ENCODE measurements at regions not wholly inside any gene's neighbourhood (a gene's known extent, or its start where the extent isn't known, plus 50 kb on each side); places are given as distances from the start of the nearest gene placed in this dataset.

- no peaks in the 10 kb centered on the region for H3K27me3 ChIP-seq
- H3K4me1 ChIP-seq (ENCODE audit: low read depth): peaks cover 3% of the 10 kb centered on the region
- no peak overlapping the region for H3K4me3 ChIP-seq
- no peak overlapping the region for H3K27ac ChIP-seq
- no peaks in the 10 kb centered on the region for H3K36me3 ChIP-seq
- no peak for TF ChIP-seq CTCF (IDR thresholded peaks at IDR 0.05; ENCODE audit: low read depth, low read length)
- H3K9me3 ChIP-seq (ENCODE audit: low read depth): no peaks in the 10 kb centered on the region
- DNase-seq (ENCODE audit: low read depth in 1 of 2, low spot score in 1 of 2): peak in 1 of 2 donors; percentile 27
Observed at GRCh38 chr6:167505199-167505598, 180.3 kb downstream of the TTLL2 start.

GRCh38 chr6:167505782-167506181, 180.9 kb downstream of the TTLL2 start:
- H3K36me3 ChIP-seq: no peaks in the 10 kb centered on the region
- peaks cover 3% of the 10 kb centered on the region for H3K4me1 ChIP-seq (ENCODE audit: low read depth)
- no peaks in the 10 kb centered on the region for H3K27me3 ChIP-seq
- DNase-seq (ENCODE audit: low read depth in 1 of 2, low spot score in 1 of 2): no peak
- no peaks in the 10 kb centered on the region for H3K9me3 ChIP-seq (ENCODE audit: low read depth)
- no peak overlapping the region for H3K27ac ChIP-seq
- no peak overlapping the region for H3K4me3 ChIP-seq
- TF ChIP-seq CTCF (IDR thresholded peaks at IDR 0.05; ENCODE audit: low read depth, low read length): no peak

GRCh38 chr6:167506443-167507301, 181.8 kb downstream of the TTLL2 start:
- Histone ChIP-seq H3K4me1 (ENCODE audit: low read depth) (peaks cover 3% of the 10 kb centered on the region), H3K36me3 (no peaks in the 10 kb centered on the region), H3K27me3 (no peaks in the 10 kb centered on the region), H3K4me3 (no peak overlapping the region), H3K27ac (no peak overlapping the region), H3K9me3 (ENCODE audit: low read depth) (no peaks in the 10 kb centered on the region)
- no peak for DNase-seq (ENCODE audit: low read depth in 1 of 2, low spot score in 1 of 2)
- no peak for TF ChIP-seq CTCF (IDR thresholded peaks at IDR 0.05; ENCODE audit: low read depth, low read length)

GRCh38 chr6:167507376-167507945, 182.6 kb downstream of the TTLL2 start:
- Histone ChIP-seq H3K27me3 (no peaks in the 10 kb centered on the region), H3K36me3 (no peaks in the 10 kb centered on the region), H3K4me3 (no peak overlapping the region), H3K9me3 (ENCODE audit: low read depth) (no peaks in the 10 kb centered on the region), H3K27ac (no peak overlapping the region), H3K4me1 (ENCODE audit: low read depth) (peaks cover 3% of the 10 kb centered on the region)
- no peak for TF ChIP-seq CTCF (IDR thresholded peaks at IDR 0.05; ENCODE audit: low read depth, low read length)
- DNase-seq (ENCODE audit: low read depth in 1 of 2, low spot score in 1 of 2): no peak

- H3K36me3 ChIP-seq: no peaks in the 10 kb centered on the region
- no peak for TF ChIP-seq CTCF (IDR thresholded peaks at IDR 0.05; ENCODE audit: low read depth, low read length)
- no peak overlapping the region for H3K27ac ChIP-seq
- DNase-seq (ENCODE audit: low read depth in 1 of 2, low spot score in 1 of 2): no peak
- H3K4me1 ChIP-seq (ENCODE audit: low read depth): peaks cover 9% of the 10 kb centered on the region
- no peak overlapping the region for H3K4me3 ChIP-seq
- no peaks in the 10 kb centered on the region for H3K27me3 ChIP-seq
- H3K9me3 ChIP-seq (ENCODE audit: low read depth): no peaks in the 10 kb centered on the region
Observed at GRCh38 chr6:167508919-167509852, 184.3 kb downstream of the TTLL2 start.

All from cardiac muscle cell (in vitro differentiated cells and primary cell).